Gastrocnemius medialis (tissue), 4 donors: ENCODE measurements at regions not wholly inside any gene's neighbourhood (a gene's known extent, or its start where the extent isn't known, plus 50 kb on each side); places are given as distances from the start of the nearest gene placed in this dataset.

Source experiments
- POLR2A ChIP-seq, 2 donors: fragments of 450-650 bp; IDR thresholded peaks; one replicate each; pipeline ENCODE4 v1.6.1; 2017; ENCODE audit warnings: antibody characterized with exemption in 2 of 2, mild to moderate bottlenecking in 2 of 2, moderate library complexity in 2 of 2
- TF ChIP-seq, protein P1 (sequence below), 5 experiments: fragments of 450-650 bp in 3 of 5; fragments of 200-600 bp in 2 of 5; sonication (generic) in 2 of 5; IDR thresholded peaks in 4 of 5; conservative IDR thresholded peaks in 1 of 5; 1 replicate in 4 of 5; 2 replicates in 1 of 5; pipeline ENCODE4 v1.5.1; 2016 to 2019; ENCODE audit warnings: antibody characterized with exemption in 5 of 5, mild to moderate bottlenecking in 3 of 5, moderate library complexity in 3 of 5

DNA sequence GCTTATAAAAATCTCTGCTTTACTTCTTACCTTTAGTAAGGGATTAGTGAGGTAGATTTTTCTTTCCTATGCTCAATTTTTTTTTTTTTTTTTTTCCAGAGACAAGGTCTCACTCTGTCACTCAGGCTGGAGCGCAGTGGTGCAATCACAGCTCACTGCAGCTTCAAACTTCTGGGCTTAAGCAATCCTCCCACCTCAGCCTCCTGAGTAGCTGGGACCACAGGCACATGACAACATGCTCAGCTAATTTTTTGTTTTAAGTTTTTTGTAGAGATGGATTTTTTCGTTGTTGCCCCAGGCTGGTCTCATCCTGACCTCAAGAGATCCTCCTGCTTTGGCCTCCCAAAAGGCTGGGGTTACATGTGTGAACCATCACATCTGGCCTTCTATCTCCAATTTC, 58.9 kb upstream of the RREB1 start:
- TF ChIP-seq, protein P1, sequence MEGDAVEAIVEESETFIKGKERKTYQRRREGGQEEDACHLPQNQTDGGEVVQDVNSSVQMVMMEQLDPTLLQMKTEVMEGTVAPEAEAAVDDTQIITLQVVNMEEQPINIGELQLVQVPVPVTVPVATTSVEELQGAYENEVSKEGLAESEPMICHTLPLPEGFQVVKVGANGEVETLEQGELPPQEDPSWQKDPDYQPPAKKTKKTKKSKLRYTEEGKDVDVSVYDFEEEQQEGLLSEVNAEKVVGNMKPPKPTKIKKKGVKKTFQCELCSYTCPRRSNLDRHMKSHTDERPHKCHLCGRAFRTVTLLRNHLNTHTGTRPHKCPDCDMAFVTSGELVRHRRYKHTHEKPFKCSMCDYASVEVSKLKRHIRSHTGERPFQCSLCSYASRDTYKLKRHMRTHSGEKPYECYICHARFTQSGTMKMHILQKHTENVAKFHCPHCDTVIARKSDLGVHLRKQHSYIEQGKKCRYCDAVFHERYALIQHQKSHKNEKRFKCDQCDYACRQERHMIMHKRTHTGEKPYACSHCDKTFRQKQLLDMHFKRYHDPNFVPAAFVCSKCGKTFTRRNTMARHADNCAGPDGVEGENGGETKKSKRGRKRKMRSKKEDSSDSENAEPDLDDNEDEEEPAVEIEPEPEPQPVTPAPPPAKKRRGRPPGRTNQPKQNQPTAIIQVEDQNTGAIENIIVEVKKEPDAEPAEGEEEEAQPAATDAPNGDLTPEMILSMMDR (IDR thresholded peaks at IDR 0.05 in 4 of 5, conservative IDR thresholded peaks at IDR 0.05 in 1 of 5), result no peak
- TF ChIP-seq POLR2A (IDR thresholded peaks at IDR 0.05), result no peak
